ENCODE measurements at regions not wholly inside any gene's neighbourhood (a gene's known extent, or its start where the extent isn't known, plus 50 kb on each side); places are given as distances from the start of the nearest gene placed in this dataset.

- no peak overlapping the region for H3K4me3 ChIP-seq (ENCODE audit: low read length, poor library complexity, severe bottlenecking)
- TF ChIP-seq EZH2phosphoT487 (IDR thresholded peaks at IDR 0.05; ENCODE audit: borderline replicate concordance) (no peak), CTCF (conservative IDR thresholded peaks at IDR 0.05; ENCODE audit: low read length) (no peak)
- H2AFZ ChIP-seq (ENCODE audit: low read length): no peak overlapping the region
- no peaks in the 10 kb centered on the region for H4K20me1 ChIP-seq (ENCODE audit: insufficient read depth, low read length, poor library complexity, severe bottlenecking)
- no peaks in the 10 kb centered on the region for H3K4me1 ChIP-seq (ENCODE audit: insufficient read depth, low read length, poor library complexity, severe bottlenecking)
- H3K27me3 ChIP-seq (ENCODE audit: insufficient read depth, low read length, poor library complexity, severe bottlenecking): no peaks in the 10 kb centered on the region
- no peaks in the 10 kb centered on the region for H3K36me3 ChIP-seq (ENCODE audit: insufficient read depth, low read length)
- H3K9me2 ChIP-seq (replicated peaks; ENCODE audit: low read depth, low read length): no peaks in the 10 kb centered on the region
- H3F3A ChIP-seq (ENCODE audit: low read depth): no peaks in the 10 kb centered on the region
- H3K9me3 ChIP-seq (ENCODE audit: insufficient read depth, low read depth, low read length): no peaks in the 10 kb centered on the region
- H3K9ac ChIP-seq (ENCODE audit: low read depth, low read length, poor library complexity, severe bottlenecking): no peak overlapping the region
- H3K79me2 ChIP-seq (ENCODE audit: insufficient read depth, low read length): no peaks in the 10 kb centered on the region
- H3K4me2 ChIP-seq (ENCODE audit: low read depth, low read length, poor library complexity, severe bottlenecking): no peak overlapping the region
Observed at GRCh38 chr18:42229211-42230210, 274.5 kb downstream of the PIK3C3 start.

- no peak overlapping the region for H3K4me3 ChIP-seq (ENCODE audit: low read length, poor library complexity, severe bottlenecking)
Observed at GRCh38 chr18:42230636-42231035, 275.6 kb downstream of the PIK3C3 start.

GRCh38 chr18:42231284-42231683 lies 276.2 kb downstream of the PIK3C3 start:
- Histone ChIP-seq H3K4me1 (ENCODE audit: insufficient read depth, low read length, poor library complexity, severe bottlenecking) (no peaks in the 10 kb centered on the region), H3K36me3 (ENCODE audit: insufficient read depth, low read length) (no peaks in the 10 kb centered on the region), H3K9me2 (replicated peaks; ENCODE audit: low read depth, low read length) (no peaks in the 10 kb centered on the region), H3K4me3 (ENCODE audit: low read length, poor library complexity, severe bottlenecking) (no peak overlapping the region), H3F3A (ENCODE audit: low read depth) (no peaks in the 10 kb centered on the region), H3K9me3 (ENCODE audit: insufficient read depth, low read depth, low read length) (no peaks in the 10 kb centered on the region), H2AFZ (ENCODE audit: low read length) (no peak overlapping the region), H3K9ac (ENCODE audit: low read depth, low read length, poor library complexity, severe bottlenecking) (no peak overlapping the region), H3K79me2 (ENCODE audit: insufficient read depth, low read length) (no peaks in the 10 kb centered on the region), H3K4me2 (ENCODE audit: low read depth, low read length, poor library complexity, severe bottlenecking) (no peak overlapping the region), H4K20me1 (ENCODE audit: insufficient read depth, low read length, poor library complexity, severe bottlenecking) (no peaks in the 10 kb centered on the region), H3K27me3 (ENCODE audit: insufficient read depth, low read length, poor library complexity, severe bottlenecking) (no peaks in the 10 kb centered on the region)
- TF ChIP-seq CTCF (conservative IDR thresholded peaks at IDR 0.05; ENCODE audit: low read length) (no peak), EZH2phosphoT487 (IDR thresholded peaks at IDR 0.05; ENCODE audit: borderline replicate concordance) (no peak)

More at GRCh38 chr18:42230636-42231035, 275.6 kb downstream of the PIK3C3 start:
- Histone ChIP-seq H2AFZ (ENCODE audit: low read length) (no peak overlapping the region), H3K27me3 (ENCODE audit: insufficient read depth, low read length, poor library complexity, severe bottlenecking) (no peaks in the 10 kb centered on the region), H3K4me1 (ENCODE audit: insufficient read depth, low read length, poor library complexity, severe bottlenecking) (no peaks in the 10 kb centered on the region), H3K9ac (ENCODE audit: low read depth, low read length, poor library complexity, severe bottlenecking) (no peak overlapping the region), H3K9me2 (replicated peaks; ENCODE audit: low read depth, low read length) (no peaks in the 10 kb centered on the region), H3F3A (ENCODE audit: low read depth) (no peaks in the 10 kb centered on the region), H3K36me3 (ENCODE audit: insufficient read depth, low read length) (no peaks in the 10 kb centered on the region), H3K4me2 (ENCODE audit: low read depth, low read length, poor library complexity, severe bottlenecking) (no peak overlapping the region), H3K79me2 (ENCODE audit: insufficient read depth, low read length) (no peaks in the 10 kb centered on the region), H3K9me3 (ENCODE audit: insufficient read depth, low read depth, low read length) (no peaks in the 10 kb centered on the region), H4K20me1 (ENCODE audit: insufficient read depth, low read length, poor library complexity, severe bottlenecking) (no peaks in the 10 kb centered on the region)
- no peak for TF ChIP-seq CTCF (conservative IDR thresholded peaks at IDR 0.05; ENCODE audit: low read length)
- no peak for TF ChIP-seq EZH2phosphoT487 (IDR thresholded peaks at IDR 0.05; ENCODE audit: borderline replicate concordance)
